ENCODE measurements at regions not wholly inside any gene's neighbourhood (a gene's known extent, or its start where the extent isn't known, plus 50 kb on each side); places are given as distances from the start of the nearest gene placed in this dataset.

DNA sequence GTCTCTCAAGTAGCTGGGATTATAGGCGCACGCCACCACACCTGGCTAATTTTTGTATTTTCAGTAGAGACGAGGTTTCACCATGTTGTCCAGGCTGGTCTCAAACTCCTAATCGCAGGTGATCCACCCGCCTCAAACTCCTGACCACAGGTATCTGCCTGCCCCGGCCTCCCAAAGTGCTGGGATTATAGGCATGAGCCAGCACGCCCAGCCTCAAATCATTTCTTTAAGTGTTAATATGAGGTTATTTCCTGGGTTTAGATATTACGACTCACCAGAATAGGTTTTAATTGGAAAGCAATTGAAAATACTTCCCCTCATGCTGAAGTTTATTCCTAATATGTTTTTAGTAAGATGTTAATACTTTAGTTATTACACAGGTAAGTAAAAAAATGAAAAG lies 144.5 kb downstream of the NUFIP1 start (continued):
- TF ChIP-seq CHD7 (IDR thresholded peaks at IDR 0.05; ENCODE audit: insufficient replicate concordance, low read length) = no peak
